ENCODE measurements at regions not wholly inside any gene's neighbourhood (a gene's known extent, or its start where the extent isn't known, plus 50 kb on each side); places are given as distances from the start of the nearest gene placed in this dataset.

- Histone ChIP-seq H3K9me2 (ENCODE audit: insufficient read depth, low read length) (no peaks in the 10 kb centered on the region), H3K4me3 (ENCODE audit: low read depth, low read length, poor library complexity, severe bottlenecking) (no peak overlapping the region), H3K79me2 (ENCODE audit: insufficient read depth, low read depth, low read length) (no peaks in the 10 kb centered on the region), H3K4me1 (ENCODE audit: insufficient read depth, low read length, poor library complexity, severe bottlenecking) (no peaks in the 10 kb centered on the region), H3K36me3 (ENCODE audit: insufficient read depth, low read length) (no peaks in the 10 kb centered on the region), H3K27ac (ENCODE audit: low read depth, low read length, poor library complexity, severe bottlenecking) (no peak overlapping the region), H3K4me2 (ENCODE audit: low read length) (no peak overlapping the region), H4K20me1 (ENCODE audit: insufficient read depth, low read length) (no peaks in the 10 kb centered on the region), H2AFZ (ENCODE audit: low read length) (no peak overlapping the region), H3K9me3 (ENCODE audit: low read length) (no peaks in the 10 kb centered on the region)
- intact Hi-C loops (cut with micrococcal nuclease; ENCODE audit: unreplicated experiment), result no loop called here
- BruUV-seq (replicated peaks), result no TSS peak
- POLR2A ChIA-PET, result interaction anchor here (0.6 kb wide), 1 partner anchor 576 kb away, joined by 4 read pairs; no protein-coding TSS in a partner anchor
- DNase-seq (ENCODE audit: low spot score), result peak; percentile 9
- TF ChIP-seq EZH2phosphoT487 (IDR thresholded peaks at IDR 0.05; ENCODE audit: borderline replicate concordance, low read depth, low read length), result no peak
- peak; percentile 64 for TF ChIP-seq CTCF (conservative IDR thresholded peaks at IDR 0.05; ENCODE audit: low read length)
- CTCF ChIA-PET (ENCODE audit: unreplicated experiment), result no interaction called here
Measured at GRCh38 chr12:102740141-102740955, 176.7 kb downstream of the PAH start.

GRCh38 chr12:102736328-102736727 lies 180.7 kb downstream of the PAH start:
- intact Hi-C loops (cut with micrococcal nuclease; ENCODE audit: unreplicated experiment), result no loop called here
- BruUV-seq (replicated peaks), result no TSS peak
- Histone ChIP-seq H3K27ac (ENCODE audit: low read depth, low read length, poor library complexity, severe bottlenecking) (no peak overlapping the region), H3K4me2 (ENCODE audit: low read length) (no peak overlapping the region), H2AFZ (ENCODE audit: low read length) (no peak overlapping the region), H3K79me2 (ENCODE audit: insufficient read depth, low read depth, low read length) (no peaks in the 10 kb centered on the region), H3K9me2 (ENCODE audit: insufficient read depth, low read length) (no peaks in the 10 kb centered on the region), H3K4me1 (ENCODE audit: insufficient read depth, low read length, poor library complexity, severe bottlenecking) (no peaks in the 10 kb centered on the region), H3K4me3 (ENCODE audit: low read depth, low read length, poor library complexity, severe bottlenecking) (no peak overlapping the region), H3K9me3 (ENCODE audit: low read length) (no peaks in the 10 kb centered on the region), H3K36me3 (ENCODE audit: insufficient read depth, low read length) (no peaks in the 10 kb centered on the region), H4K20me1 (ENCODE audit: insufficient read depth, low read length) (no peaks in the 10 kb centered on the region)
- TF ChIP-seq EZH2phosphoT487 (IDR thresholded peaks at IDR 0.05; ENCODE audit: borderline replicate concordance, low read depth, low read length), result no peak
- no peak for TF ChIP-seq CTCF (conservative IDR thresholded peaks at IDR 0.05; ENCODE audit: low read length)
- CTCF ChIA-PET (ENCODE audit: unreplicated experiment), result no interaction called here
- POLR2A ChIA-PET, result interaction anchor here (1.0 kb wide), 1 partner anchor 24 kb away, joined by 3 read pairs; no protein-coding TSS in a partner anchor
- DNase-seq (ENCODE audit: low spot score), result no peak

- Histone ChIP-seq H4K20me1 (ENCODE audit: insufficient read depth, low read length) (no peaks in the 10 kb centered on the region), H2AFZ (ENCODE audit: low read length) (no peak overlapping the region), H3K36me3 (ENCODE audit: insufficient read depth, low read length) (no peaks in the 10 kb centered on the region), H3K4me1 (ENCODE audit: insufficient read depth, low read length, poor library complexity, severe bottlenecking) (no peaks in the 10 kb centered on the region), H3K27ac (ENCODE audit: low read depth, low read length, poor library complexity, severe bottlenecking) (no peak overlapping the region), H3K4me3 (ENCODE audit: low read depth, low read length, poor library complexity, severe bottlenecking) (no peak overlapping the region), H3K9me2 (ENCODE audit: insufficient read depth, low read length) (no peaks in the 10 kb centered on the region), H3K9me3 (ENCODE audit: low read length) (no peaks in the 10 kb centered on the region), H3K4me2 (ENCODE audit: low read length) (no peak overlapping the region), H3K79me2 (ENCODE audit: insufficient read depth, low read depth, low read length) (no peaks in the 10 kb centered on the region)
- CTCF ChIA-PET (ENCODE audit: unreplicated experiment), result no interaction called here
- intact Hi-C loops (cut with micrococcal nuclease; ENCODE audit: unreplicated experiment), result no loop called here
- TF ChIP-seq EZH2phosphoT487 (IDR thresholded peaks at IDR 0.05; ENCODE audit: borderline replicate concordance, low read depth, low read length) (no peak), CTCF (conservative IDR thresholded peaks at IDR 0.05; ENCODE audit: low read length) (no peak)
- no TSS peak for BruUV-seq (replicated peaks)
- POLR2A ChIA-PET, result no interaction called here
- DNase-seq (ENCODE audit: low spot score), result no peak
Measured at GRCh38 chr12:102735104-102735503, 181.9 kb downstream of the PAH start.

All from OCI-LY7 (cell line).